Ascending aorta (tissue), 2 donors: ENCODE measurements at regions not wholly inside any gene's neighbourhood (a gene's known extent, or its start where the extent isn't known, plus 50 kb on each side); places are given as distances from the start of the nearest gene placed in this dataset.

Source experiments
- DNase-seq, 2 donors: peaks; one replicate each; pipeline ENCODE4 v3.0.0-alpha.2; 2019; ENCODE audit warnings: low spot score in 2 of 2
- H3K27ac ChIP-seq, 2 donors: fragments of 200-600 bp; sonication (generic); one replicate each; pipeline ENCODE4 v1.5.1; 2016 to 2017; ENCODE audit warnings: mild to moderate bottlenecking in 1 of 2
- H3K27me3 ChIP-seq: fragments of 200-600 bp; sonication (generic); one replicate; pipeline ENCODE4 v1.5.1; 2017
- H3K36me3 ChIP-seq, 2 donors: fragments of 200-600 bp; sonication (generic); one replicate each; pipeline ENCODE4 v1.5.1; 2016
- H3K4me1 ChIP-seq, 2 donors: fragments of 200-600 bp; sonication (generic); one replicate each; pipeline ENCODE4 v1.5.1; 2016 to 2017; ENCODE audit warnings: mild to moderate bottlenecking in 1 of 2
- H3K4me3 ChIP-seq, 2 donors: fragments of 200-600 bp; sonication (generic); one replicate each; pipeline ENCODE4 v1.5.1; 2016 to 2017; ENCODE audit warnings: mild to moderate bottlenecking in 1 of 2
- H3K9me3 ChIP-seq, 2 donors: fragments of 200-600 bp; sonication (generic); one replicate each; pipeline ENCODE4 v1.5.1; 2016
- intact Hi-C: fragments of 100-400 bp; cut with DNase I; formaldehyde crosslinking; loops from one replicate; pipeline ENCODE4 v1.15.1; 2023
- TF ChIP-seq, protein P1 (sequence below), 3 experiments: fragments of 200-600 bp in 2 of 3; fragments of 450-650 bp in 1 of 3; sonication (generic) in 2 of 3; IDR thresholded peaks; one replicate each; pipeline ENCODE4 v1.5.1; 2016 to 2019; ENCODE audit warnings: antibody characterized with exemption in 3 of 3, mild to moderate bottlenecking in 1 of 3, moderate library complexity in 1 of 3

DNA sequence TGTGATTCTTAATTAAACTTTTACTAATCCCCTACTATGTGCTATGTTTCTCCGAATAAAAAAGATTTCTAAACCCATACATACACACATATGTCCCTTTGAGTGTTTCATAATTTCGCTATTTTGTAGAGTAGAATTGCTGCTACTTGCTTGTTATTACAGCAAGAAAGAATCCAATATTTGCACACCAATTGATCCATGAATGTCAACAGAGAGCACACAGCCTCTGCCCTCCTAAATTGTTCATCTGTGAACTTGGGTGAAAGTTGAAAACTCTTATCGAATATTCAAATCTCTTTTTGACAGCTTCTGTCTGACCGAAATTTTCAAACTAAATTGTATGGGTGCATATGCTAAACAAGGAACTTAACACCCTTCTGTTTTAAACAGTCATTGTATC lies 83.4 kb upstream of the RASEF start:
- Histone ChIP-seq H3K36me3 (no peaks in the 10 kb centered on the region), H3K9me3 (no peaks in the 10 kb centered on the region), H3K4me3 (no peak overlapping the region), H3K4me1 (no peaks in the 10 kb centered on the region), H3K27me3 (no peaks in the 10 kb centered on the region), H3K27ac (no peak overlapping the region)
- DNase-seq, result no peak
- TF ChIP-seq, protein P1, sequence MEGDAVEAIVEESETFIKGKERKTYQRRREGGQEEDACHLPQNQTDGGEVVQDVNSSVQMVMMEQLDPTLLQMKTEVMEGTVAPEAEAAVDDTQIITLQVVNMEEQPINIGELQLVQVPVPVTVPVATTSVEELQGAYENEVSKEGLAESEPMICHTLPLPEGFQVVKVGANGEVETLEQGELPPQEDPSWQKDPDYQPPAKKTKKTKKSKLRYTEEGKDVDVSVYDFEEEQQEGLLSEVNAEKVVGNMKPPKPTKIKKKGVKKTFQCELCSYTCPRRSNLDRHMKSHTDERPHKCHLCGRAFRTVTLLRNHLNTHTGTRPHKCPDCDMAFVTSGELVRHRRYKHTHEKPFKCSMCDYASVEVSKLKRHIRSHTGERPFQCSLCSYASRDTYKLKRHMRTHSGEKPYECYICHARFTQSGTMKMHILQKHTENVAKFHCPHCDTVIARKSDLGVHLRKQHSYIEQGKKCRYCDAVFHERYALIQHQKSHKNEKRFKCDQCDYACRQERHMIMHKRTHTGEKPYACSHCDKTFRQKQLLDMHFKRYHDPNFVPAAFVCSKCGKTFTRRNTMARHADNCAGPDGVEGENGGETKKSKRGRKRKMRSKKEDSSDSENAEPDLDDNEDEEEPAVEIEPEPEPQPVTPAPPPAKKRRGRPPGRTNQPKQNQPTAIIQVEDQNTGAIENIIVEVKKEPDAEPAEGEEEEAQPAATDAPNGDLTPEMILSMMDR (IDR thresholded peaks at IDR 0.05), result no peak
- intact Hi-C loops, result no loop called here

GRCh38 chr9:83144492-83144891 lies 81.5 kb upstream of the RASEF start:
- intact Hi-C loops, result no loop called here
- H3K4me1 ChIP-seq, result no peaks in the 10 kb centered on the region
- H3K4me3 ChIP-seq, result no peak overlapping the region
- H3K27ac ChIP-seq, result no peak overlapping the region
- H3K36me3 ChIP-seq, result no peaks in the 10 kb centered on the region
- no peaks in the 10 kb centered on the region for H3K9me3 ChIP-seq
- no peaks in the 10 kb centered on the region for H3K27me3 ChIP-seq
- TF ChIP-seq, protein P1 (IDR thresholded peaks at IDR 0.05), result no peak
- no peak for DNase-seq

GRCh38 chr9:83142389-83142788 lies 79.4 kb upstream of the RASEF start:
- no peaks in the 10 kb centered on the region for H3K9me3 ChIP-seq
- no peaks in the 10 kb centered on the region for H3K36me3 ChIP-seq
- TF ChIP-seq, protein P1 (IDR thresholded peaks at IDR 0.05), result no peak
- no peak for DNase-seq
- no peaks in the 10 kb centered on the region for H3K4me1 ChIP-seq
- no peaks in the 10 kb centered on the region for H3K27me3 ChIP-seq
- no peak overlapping the region for H3K4me3 ChIP-seq
- no peak overlapping the region for H3K27ac ChIP-seq
- intact Hi-C loops, result no loop called here

DNA sequence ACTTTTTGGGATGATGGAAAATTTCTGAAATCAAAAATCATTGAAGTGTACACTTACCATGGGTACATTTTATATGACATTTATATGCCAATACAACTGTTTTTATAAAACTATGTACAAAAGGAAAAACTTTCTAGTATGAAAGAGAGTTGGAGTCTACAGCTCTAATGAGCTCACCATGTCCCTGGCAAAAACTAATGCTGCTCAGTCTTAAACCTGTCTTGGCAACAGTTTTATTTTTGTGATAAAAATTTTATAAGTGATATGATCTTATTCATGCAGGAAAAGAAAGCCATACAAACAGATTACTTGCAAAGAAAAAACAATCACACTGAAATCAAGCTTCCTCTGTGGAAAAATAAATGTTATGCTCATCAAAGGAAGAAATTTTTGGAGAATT lies 78.9 kb upstream of the RASEF start:
- no peak overlapping the region for H3K27ac ChIP-seq
- intact Hi-C loops, result no loop called here
- TF ChIP-seq, protein P1 (IDR thresholded peaks at IDR 0.05), result no peak
- H3K36me3 ChIP-seq, result no peaks in the 10 kb centered on the region
- H3K9me3 ChIP-seq, result no peaks in the 10 kb centered on the region
- H3K27me3 ChIP-seq, result no peaks in the 10 kb centered on the region
- H3K4me1 ChIP-seq, result no peaks in the 10 kb centered on the region
- DNase-seq, result no peak
- H3K4me3 ChIP-seq, result no peak overlapping the region

GRCh38 chr9:83140061-83140460 lies 77.1 kb upstream of the RASEF start:
- intact Hi-C loops, result no loop called here
- Histone ChIP-seq H3K4me3 (no peak overlapping the region), H3K4me1 (no peaks in the 10 kb centered on the region), H3K27me3 (no peaks in the 10 kb centered on the region), H3K27ac (no peak overlapping the region), H3K9me3 (no peaks in the 10 kb centered on the region), H3K36me3 (no peaks in the 10 kb centered on the region)
- DNase-seq, result no peak
- TF ChIP-seq, protein P1 (IDR thresholded peaks at IDR 0.05), result no peak

GRCh38 chr9:83138422-83139135 lies 75.6 kb upstream of the RASEF start:
- intact Hi-C loops, result no loop called here
- H3K36me3 ChIP-seq, result no peaks in the 10 kb centered on the region
- H3K4me3 ChIP-seq, result no peak overlapping the region
- TF ChIP-seq, protein P1 (IDR thresholded peaks at IDR 0.05), result no peak
- no peaks in the 10 kb centered on the region for H3K9me3 ChIP-seq
- H3K4me1 ChIP-seq, result no peaks in the 10 kb centered on the region
- H3K27ac ChIP-seq, result no peak overlapping the region
- DNase-seq, result no peak
- H3K27me3 ChIP-seq, result no peaks in the 10 kb centered on the region
